ENCODE measurements at regions not wholly inside any gene's neighbourhood (a gene's known extent, or its start where the extent isn't known, plus 50 kb on each side); places are given as distances from the start of the nearest gene placed in this dataset.

- no peak for TF ChIP-seq CTCF (IDR thresholded peaks at IDR 0.05 in 8 of 11, conservative IDR thresholded peaks at IDR 0.05 in 3 of 11)
- TF ChIP-seq POLR2A (IDR thresholded peaks at IDR 0.05): no peak
Measured at GRCh38 chr21:20010691-20011200, 987.5 kb upstream of the NCAM2 start.
